Left ventricle myocardium superior (tissue), 1 donor: ENCODE measurements at regions not wholly inside any gene's neighbourhood (a gene's known extent, or its start where the extent isn't known, plus 50 kb on each side); places are given as distances from the start of the nearest gene placed in this dataset.

ENCODE experiments used
- ATAC-seq: fragments of 200-7000 bp; cut with Tn5 transposase; one replicate; pipeline ENCODE4 v1.9.1; 2020; ENCODE audit warnings: mild to moderate bottlenecking, moderate library complexity
- DNase-seq: peaks from one replicate; pipeline ENCODE4 v3.0.0-alpha.2; 2020
- intact Hi-C: fragments of 100-400 bp; cut with micrococcal nuclease; formaldehyde crosslinking; loops from one replicate; pipeline ENCODE4 v1.11.0; 2022
- donor health status: DM: no; HTN: yes; CAD: no; lungs with severe emphysema.

DNA sequence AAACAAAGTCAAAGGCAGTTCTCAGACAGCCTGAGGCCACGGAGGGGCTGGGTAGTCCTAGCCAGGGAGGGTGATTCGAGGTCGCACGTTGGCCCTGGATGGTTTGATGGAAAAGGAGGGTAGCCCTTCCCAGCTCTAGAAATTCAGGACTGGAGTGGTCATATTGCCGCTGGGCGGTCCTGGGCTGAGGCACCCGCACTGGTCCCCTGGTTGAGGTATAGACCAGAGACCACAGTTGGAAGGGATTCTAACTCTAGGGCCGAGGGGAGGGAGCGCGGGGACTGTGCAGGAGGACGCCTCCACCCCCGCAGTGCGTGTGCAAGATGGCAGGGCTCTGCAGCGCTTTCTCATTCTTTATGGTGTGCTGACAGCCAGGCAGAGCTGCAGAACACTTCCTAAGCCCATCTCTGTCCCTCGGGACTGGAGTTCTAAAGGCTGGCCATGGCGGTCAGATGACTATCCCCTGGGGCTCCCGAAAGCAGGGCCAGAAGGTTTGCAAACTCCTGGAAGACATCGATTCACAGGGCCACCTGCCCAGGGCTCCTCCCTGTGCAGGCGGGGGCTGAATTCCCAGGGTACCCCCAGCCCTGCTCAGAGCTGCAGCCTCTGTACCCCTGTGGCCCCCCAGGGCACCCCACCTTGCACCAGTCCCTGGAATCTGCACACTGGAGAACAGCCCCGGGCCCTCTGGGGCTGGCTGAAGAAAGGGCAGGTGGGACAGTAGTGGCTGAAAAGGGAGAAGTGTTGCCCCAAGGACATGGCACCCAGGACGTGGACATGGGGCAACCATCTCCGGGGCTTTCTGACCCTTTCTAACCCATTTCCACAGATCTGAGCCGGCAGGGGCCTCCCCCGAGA is 51.0 kb upstream of the ELN start:
- no peak for ATAC-seq
- no peak for DNase-seq
- intact Hi-C loops: no loop called here

DNA sequence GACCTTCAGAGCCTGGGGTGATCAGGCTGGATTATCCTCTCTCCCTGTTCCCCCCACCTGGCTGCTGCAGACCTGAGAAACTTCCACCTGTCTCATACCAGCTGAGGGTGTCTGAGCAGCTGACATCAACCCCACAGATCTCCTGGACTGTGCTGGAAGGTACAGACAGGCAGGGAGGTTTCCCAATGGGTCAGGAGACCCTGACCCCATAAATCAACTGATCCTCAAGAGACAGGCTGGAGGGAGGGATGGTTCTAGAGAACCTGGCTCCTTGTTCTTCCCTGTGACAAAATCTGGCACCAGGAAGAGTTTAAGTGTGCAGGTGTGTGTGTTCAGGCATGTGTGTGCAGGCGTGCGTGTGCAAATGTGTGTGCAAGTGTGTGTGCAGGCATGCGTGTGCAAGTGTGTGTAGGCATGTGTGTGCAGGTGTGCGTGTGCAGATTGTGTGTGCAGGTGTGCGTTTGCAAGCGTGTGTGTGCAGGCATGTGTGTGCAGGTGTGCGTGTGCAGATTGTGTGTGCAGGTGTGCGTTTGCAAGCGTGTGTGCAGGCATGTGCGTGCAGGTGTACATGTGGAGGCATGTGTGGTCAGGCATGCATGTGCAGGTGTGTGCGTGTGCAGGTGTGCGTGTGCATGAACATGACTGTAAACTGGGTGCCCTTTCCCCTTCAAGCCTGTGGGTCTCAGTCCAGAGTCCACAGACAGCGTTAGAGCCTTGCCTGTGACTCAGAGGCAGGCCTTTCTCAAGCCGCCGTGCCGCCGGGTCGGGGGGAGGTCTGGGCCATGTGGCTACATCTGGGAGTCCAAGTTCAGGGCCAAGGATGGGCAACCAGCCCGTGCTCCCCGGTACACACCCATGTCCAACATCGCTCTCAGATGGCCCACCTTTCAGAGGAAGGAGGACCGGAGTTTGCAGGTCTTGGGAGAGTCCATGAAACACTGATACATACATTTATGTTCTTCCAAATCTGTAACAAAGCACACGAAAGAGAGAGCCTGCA is 50.1 kb upstream of the ELN start:
- DNase-seq (no peak), ATAC-seq (no peak)
- intact Hi-C loops: no loop called here
